K562 (cell line): ENCODE measurements at regions not wholly inside any gene's neighbourhood (a gene's known extent, or its start where the extent isn't known, plus 50 kb on each side); places are given as distances from the start of the nearest gene placed in this dataset.

Experiments used
- ATAC-seq: fragments of 200-7000 bp; cut with Tn5 transposase; 3 replicates; pipeline ENCODE4 v1.9.1; 2020; ENCODE audit warnings: moderate library complexity
- BruUV-seq: library from RNA; stranded (reverse); fragments of 400-500 nt; replicated peaks from 2 replicates; lab custom pipeline; 2021; lab: Mats Ljungman, UMichigan
- CTCF ChIA-PET: fragments of 300-600 bp; formaldehyde crosslinking; extraction: SDS; loops from one replicate; lab custom pipeline; 2021; ENCODE audit warnings: low intra/inter-chr PET ratio; lab: Yijun Ruan, JAX
- POLR2A ChIA-PET: fragments of 300-600, 350-650 bp; sonication (Branson Sonifier 250); formaldehyde crosslinking; extraction: SDS; loops from one replicate; lab custom pipeline; 2021; ENCODE audit warnings: antibody characterized with exemption, inconsistent platforms; lab: Yijun Ruan, JAX
- DNase-seq, 4 experiments: peaks; one replicate each; pipeline versions ENCODE4 v3.0.0 to v3.0.0-alpha.2; 2011 to 2018; ENCODE audit warnings: low spot score in 3 of 4, mixed read lengths in 3 of 4; ENCODE audit errors: extremely low read depth in 1 of 4
- FAIRE-seq: peaks from 2 replicates; lab custom pipeline; 2011; peaks lifted over from hg19 to GRCh38; lab: Jason Lieb, UNC
- H2AFZ ChIP-seq: 2 replicates; pipeline ENCODE4 v1.6.0; 2011; ENCODE audit warnings: low read depth, low read length, control low read depth, inconsistent platforms
- H3K27ac ChIP-seq: fragments of 200-600 bp; 3 replicates; pipeline ENCODE4 v1.8.0; 2011; ENCODE audit warnings: low read depth, mild to moderate bottlenecking, control low read depth, inconsistent platforms, low read length, moderate library complexity, mixed read lengths; ENCODE audit errors: extremely low read depth
- H3K27me3 ChIP-seq, 2 experiments: fragments of 300-600 bp in 1 of 2; 2 replicates in 1 of 2; 3 replicates in 1 of 2; pipeline versions ENCODE4 v1.6.0 to v1.8.0; 2011; ENCODE audit warnings: inconsistent platforms in 2 of 2, low read length in 2 of 2, mild to moderate bottlenecking in 1 of 2, mixed read lengths in 1 of 2, moderate library complexity in 1 of 2; ENCODE audit not compliant: control insufficient read depth in 2 of 2, insufficient read depth in 2 of 2
- H3K36me3 ChIP-seq: fragments of 300-600 bp; 3 replicates; pipeline ENCODE4 v1.8.0; 2011; ENCODE audit warnings: mild to moderate bottlenecking, low read length, inconsistent platforms; ENCODE audit not compliant: control insufficient read depth, insufficient read depth
- H3K4me1 ChIP-seq, 2 experiments: fragments of 200-600 bp in 1 of 2; replicated peaks in 1 of 2; 2 replicates in 1 of 2; 3 replicates in 1 of 2; pipeline versions ENCODE4 v1.5.1 to v1.8.0; 2011; ENCODE audit warnings: inconsistent platforms in 2 of 2, low read length in 2 of 2, mild to moderate bottlenecking in 1 of 2, mixed read lengths in 1 of 2, moderate library complexity in 1 of 2; ENCODE audit not compliant: control insufficient read depth in 2 of 2, insufficient read depth in 2 of 2
- H3K4me2 ChIP-seq: 2 replicates; pipeline ENCODE4 v1.6.1; 2011; ENCODE audit warnings: low read length, control low read depth, inconsistent platforms, mixed read lengths; ENCODE audit not compliant: insufficient read depth
- H3K4me3 ChIP-seq: fragments of 200-600 bp; sonication (generic), shearing (Covaris generic); 2 replicates; pipeline ENCODE4 v1.5.1; 2016; ENCODE audit warnings: control low read depth, inconsistent platforms
- H3K79me2 ChIP-seq: fragments of 200-600 bp; 3 replicates; pipeline ENCODE4 v1.8.0; 2011; ENCODE audit warnings: low read length, inconsistent platforms; ENCODE audit not compliant: control insufficient read depth, insufficient read depth
- H3K9ac ChIP-seq, 2 experiments: 2 replicates each; pipeline versions ENCODE4 v1.6.0 to v1.6.1; 2011; ENCODE audit warnings: low read depth in 2 of 2, low read length in 2 of 2, control low read depth in 1 of 2, inconsistent platforms in 1 of 2, mild to moderate bottlenecking in 1 of 2, mixed read lengths in 1 of 2; ENCODE audit not compliant: insufficient read depth in 1 of 2
- H3K9me1 ChIP-seq: one replicate; pipeline ENCODE4 v1.6.0; 2011; ENCODE audit warnings: inconsistent platforms, mild to moderate bottlenecking, low read length, moderate library complexity; ENCODE audit not compliant: control insufficient read depth, insufficient read depth
- H3K9me3 ChIP-seq: replicated peaks from 2 replicates; pipeline ENCODE4 v1.5.1; 2011; ENCODE audit warnings: low read depth, low read length, inconsistent platforms; ENCODE audit not compliant: control insufficient read depth, insufficient read depth
- H4K20me1 ChIP-seq: replicated peaks from 2 replicates; pipeline ENCODE4 v1.6.1; 2011; ENCODE audit warnings: low read length, inconsistent platforms, mixed read lengths; ENCODE audit not compliant: control insufficient read depth, insufficient read depth
- CTBP1 ChIP-seq: fragments of 450-650 bp; IDR thresholded peaks from 2 replicates; pipeline ENCODE4 v1.6.1; 2016; ENCODE audit warnings: borderline replicate concordance
- HCFC1 ChIP-seq: IDR thresholded peaks from 2 replicates; pipeline ENCODE4 v1.6.1; 2012; ENCODE audit warnings: low read depth, low read length, improper control_type of control experiment
- HDAC6 ChIP-seq: IDR thresholded peaks from 2 replicates; pipeline ENCODE4 v1.6.1; 2012; ENCODE audit warnings: low read depth, mild to moderate bottlenecking, control low read depth, inconsistent platforms, low read length, moderate library complexity
- HMGXB4 ChIP-seq: sonication (generic); formaldehyde crosslinking; IDR thresholded peaks from 2 replicates; pipeline ENCODE4 v1.8.1; 2023; ENCODE audit warnings: mild to moderate bottlenecking, missing genetic modification reagents
- NFRKB ChIP-seq: fragments of 450-650 bp; IDR thresholded peaks from 2 replicates; pipeline ENCODE4 v1.6.1; 2016; ENCODE audit warnings: low read depth
- PHF20 ChIP-seq: fragments of 450-650 bp; IDR thresholded peaks from 2 replicates; pipeline ENCODE4 v1.6.1; 2018; ENCODE audit not compliant: partially characterized antibody
- SIN3A ChIP-seq, 2 experiments: fragments of 150-350 bp in 1 of 2; IDR thresholded peaks; 2 replicates each; pipeline ENCODE4 v1.6.1; 2011 to 2016; ENCODE audit warnings: borderline replicate concordance in 2 of 2, low read depth in 2 of 2, low read length in 2 of 2, mild to moderate bottlenecking in 2 of 2, moderate library complexity in 2 of 2; ENCODE audit not compliant: control insufficient read depth in 1 of 2
- TAF7 ChIP-seq: fragments of 450-650 bp; IDR thresholded peaks from 2 replicates; pipeline ENCODE4 v1.6.1; 2016; ENCODE audit warnings: missing genetic modification characterization, missing compliant biosample characterization
- TRIM28 ChIP-seq: fragments of 450-650 bp; IDR thresholded peaks from 2 replicates; pipeline ENCODE4 v1.6.1; 2017
- ZBTB33 ChIP-seq: sonication (generic); formaldehyde crosslinking; IDR thresholded peaks from 2 replicates; pipeline ENCODE4 v1.8.1; 2023; ENCODE audit warnings: mild to moderate bottlenecking, missing genetic modification reagents
- ZNF140 ChIP-seq: fragments of 250-450 bp; sonication (Bioruptor Pico); IDR thresholded peaks from 2 replicates; pipeline ENCODE4 v1.8.0; 2021; ENCODE audit warnings: moderate library complexity, mild to moderate bottlenecking, inconsistent platforms
- ZNF143 ChIP-seq: sonication (generic); formaldehyde crosslinking; IDR thresholded peaks from 2 replicates; pipeline ENCODE4 v1.9.0; 2022; ENCODE audit warnings: mild to moderate bottlenecking, missing genetic modification reagents
- ZNF175 ChIP-seq: fragments of 200-800 bp; sonication (Bioruptor generic); IDR thresholded peaks from 2 replicates; pipeline ENCODE4 v1.6.1; 2016; ENCODE audit warnings: low read depth, mild to moderate bottlenecking, missing genetic modification characterization, missing compliant biosample characterization
- ZNF436 ChIP-seq: fragments of 250-450, 450-650 bp; sonication (Bioruptor Pico); formaldehyde crosslinking; IDR thresholded peaks from 2 replicates; pipeline ENCODE4 v1.7.0; 2020; ENCODE audit warnings: mild to moderate bottlenecking
- ZNF512 ChIP-seq: IDR thresholded peaks from 2 replicates; pipeline ENCODE4 v1.6.1; 2016; ENCODE audit warnings: missing genetic modification characterization, missing compliant biosample characterization
- ZNF668 ChIP-seq: fragments of 250-450 bp; sonication (Bioruptor Pico); IDR thresholded peaks from 2 replicates; pipeline ENCODE4 v1.8.0; 2022; ENCODE audit warnings: mild to moderate bottlenecking, inconsistent platforms
- WGBS: fragments of 100-300 bp; shearing (Covaris generic); methylation state at CpG from one replicate; pipeline ENCODE4 v1.1.6; 2016; ENCODE audit warnings: low coverage, mixed read lengths; ENCODE audit not compliant: insufficient coverage; ENCODE audit errors: missing lambda C conversion rate; 5-methylcytosine and 5-hydroxymethylcytosine counted together
- in situ Hi-C: fragments of 300-500 bp; cut with MboI; formaldehyde crosslinking; loops from 4 replicates; pipeline ENCODE4 v1.15.0; 2018; ENCODE audit warnings: inconsistent platforms, mixed read lengths
- intact Hi-C: fragments of 100-400 bp; cut with micrococcal nuclease; formaldehyde crosslinking; loops from 2 replicates; pipeline ENCODE4 v1.14.2; 2022

- H3K4me3 ChIP-seq, result no peak overlapping the region
- H3K36me3 ChIP-seq, result no peaks in the 10 kb centered on the region
- ChIA-PET CTCF (no interaction called here), POLR2A (no interaction called here)
- H3K9me1 ChIP-seq, result no peaks in the 10 kb centered on the region
- FAIRE-seq (no peak), ATAC-seq (no peak), DNase-seq (peak in 2 of 4 experiments; percentile 10 to 13)
- no TSS peak for BruUV-seq
- H3K4me2 ChIP-seq, result no peak overlapping the region
- intact Hi-C loops (no loop called here), in situ Hi-C loops (no loop called here)
- H3K9ac ChIP-seq, result no peak overlapping the region
- WGBS, result 14% methylated on average over 34 of the region's 51 CpGs
- H3K79me2 ChIP-seq, result no peaks in the 10 kb centered on the region
- no peak overlapping the region for H2AFZ ChIP-seq
- H3K27me3 ChIP-seq, result no peaks in the 10 kb centered on the region
- no peaks in the 10 kb centered on the region for H4K20me1 ChIP-seq
- no peaks in the 10 kb centered on the region for H3K9me3 ChIP-seq
- H3K27ac ChIP-seq, result no peak overlapping the region
- peaks cover 0 to 5% of the 10 kb centered on the region in 2 experiments; a peak in 2 of 5 replicates for H3K4me1 ChIP-seq
- TF ChIP-seq TRIM28, result no peak
- TF ChIP-seq TAF7 (tag), result no peak
- no peak for TF ChIP-seq ZNF668 (CRISPR knock-in tag)
- no peak for TF ChIP-seq ZNF175 (CRISPR knock-in tag)
- no peak for TF ChIP-seq ZNF143 (CRISPR knock-in tag)
- TF ChIP-seq ZNF512 (tag), result no peak
- no peak for TF ChIP-seq CTBP1
- TF ChIP-seq SIN3A (IDR thresholded peaks at IDR 0.05; ENCODE audit: borderline replicate concordance in 2 of 2, control insufficient read depth in 1 of 2, low read depth in 2 of 2, low read length in 2 of 2), result no peak
- peak; percentile 27 for TF ChIP-seq HCFC1
- no peak for TF ChIP-seq ZBTB33 (CRISPR knock-in tag)
- no peak for TF ChIP-seq HDAC6
- TF ChIP-seq NFRKB, result no peak
- no peak for TF ChIP-seq HMGXB4
- TF ChIP-seq ZNF436, result no peak
- TF ChIP-seq PHF20, result no peak
- TF ChIP-seq ZNF140 (CRISPR knock-in tag), result no peak
These were observed 71.0 kb upstream of the ZNF479 start for GRCh38 chr7:57203161-57203791.
